ENCODE measurements at regions not wholly inside any gene's neighbourhood (a gene's known extent, or its start where the extent isn't known, plus 50 kb on each side); places are given as distances from the start of the nearest gene placed in this dataset.

DNA sequence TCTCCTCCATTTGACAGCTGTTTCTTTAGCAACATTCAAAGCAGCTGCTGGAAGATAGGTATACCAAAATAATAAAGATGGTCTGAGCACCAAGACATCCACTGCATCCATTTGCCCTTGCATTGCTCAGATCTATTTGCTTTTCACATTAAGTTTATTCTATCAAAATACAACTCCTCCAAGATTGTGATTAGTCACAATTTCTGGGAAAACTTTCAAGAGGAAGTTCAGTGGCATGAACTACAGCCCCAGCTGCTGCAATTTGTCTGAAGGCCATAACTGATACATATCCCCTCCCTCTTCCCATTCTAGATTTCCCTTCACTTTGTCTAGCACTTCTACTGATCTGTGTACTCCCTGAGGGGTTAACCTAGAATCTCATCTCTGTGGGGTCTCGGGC is 117.5 kb upstream of the CEP126 start:
- TF ChIP-seq POLR2A (IDR thresholded peaks at IDR 0.05) (no peak), CTCF (IDR thresholded peaks at IDR 0.05) (no peak)

Measured in body of pancreas (tissue), 4 donors.